ENCODE measurements at regions not wholly inside any gene's neighbourhood (a gene's known extent, or its start where the extent isn't known, plus 50 kb on each side); places are given as distances from the start of the nearest gene placed in this dataset.
A peak's percentile ranks its signal among the peaks of the same experiment; 100 is the strongest.

GRCh38 chr11:91800208-91800914, 424.3 kb upstream of the FAT3 start:
- DNase-seq, result peak; percentile 40

- no peak for DNase-seq
Measured at GRCh38 chr11:91798240-91798639, 426.4 kb upstream of the FAT3 start.

- DNase-seq, result no peak
Measured at GRCh38 chr11:91796999-91797398, 427.6 kb upstream of the FAT3 start.

- peak; percentile 28 for DNase-seq
Measured at GRCh38 chr11:91795139-91795887, 429.3 kb upstream of the FAT3 start.

GRCh38 chr11:91794146-91794545, 430.5 kb upstream of the FAT3 start:
- no peak for DNase-seq

GRCh38 chr11:91792779-91793262, 431.8 kb upstream of the FAT3 start:
- DNase-seq, result no peak

GRCh38 chr11:91791171-91791468, 433.5 kb upstream of the FAT3 start:
- DNase-seq, result no peak

GRCh38 chr11:91790346-91791170, 434.1 kb upstream of the FAT3 start:
- DNase-seq, result peak; percentile 37

GRCh38 chr11:91788764-91789163, 435.9 kb upstream of the FAT3 start:
- DNase-seq, result no peak

- DNase-seq, result no peak
Measured at GRCh38 chr11:91786097-91786496, 438.5 kb upstream of the FAT3 start.

GRCh38 chr11:91783173-91783572, 441.4 kb upstream of the FAT3 start:
- no peak for DNase-seq

GRCh38 chr11:91778758-91779157, 445.9 kb upstream of the FAT3 start:
- no peak for DNase-seq

- no peak for DNase-seq
Measured at GRCh38 chr11:91776655-91777054, 448.0 kb upstream of the FAT3 start.

GRCh38 chr11:91773090-91773489, 451.5 kb upstream of the FAT3 start:
- DNase-seq, result peak; percentile 56

GRCh38 chr11:91771961-91772360, 452.7 kb upstream of the FAT3 start:
- DNase-seq, result no peak

GRCh38 chr11:91768783-91769182, 455.8 kb upstream of the FAT3 start:
- no peak for DNase-seq

- DNase-seq, result no peak
Measured at GRCh38 chr11:91763331-91763730, 461.3 kb upstream of the FAT3 start.

GRCh38 chr11:91761406-91762025, 463.1 kb upstream of the FAT3 start:
- DNase-seq, result no peak

GRCh38 chr11:91756829-91757480, 467.7 kb upstream of the FAT3 start:
- DNase-seq, result no peak

GRCh38 chr11:91755951-91756707, 468.5 kb upstream of the FAT3 start:
- no peak for DNase-seq

GRCh38 chr11:91755526-91755925, 469.1 kb upstream of the FAT3 start:
- DNase-seq, result no peak

- no peak for DNase-seq
Measured at GRCh38 chr11:91749251-91749650, 475.4 kb upstream of the FAT3 start.
